MCF 10A (cell line): ENCODE measurements at regions not wholly inside any gene's neighbourhood (a gene's known extent, or its start where the extent isn't known, plus 50 kb on each side); places are given as distances from the start of the nearest gene placed in this dataset.

Experiments
- BruUV-seq: library from RNA; stranded (reverse); fragments of 400-500 nt; replicated peaks from 2 replicates; lab custom pipeline; 2021; lab: Mats Ljungman, UMichigan
- CTCF ChIA-PET: fragments of 300-600 bp; sonication (Branson Sonifier 250); formaldehyde crosslinking; extraction: SDS; loops from one replicate; lab custom pipeline; 2021; ENCODE audit warnings: antibody characterized with exemption, inconsistent platforms; lab: Yijun Ruan, JAX
- POLR2A ChIA-PET: fragments of 300-600, 350-650 bp; sonication (Branson Sonifier 250); formaldehyde crosslinking; extraction: SDS; loops from one replicate; lab custom pipeline; 2020; ENCODE audit warnings: antibody characterized with exemption, inconsistent platforms; lab: Yijun Ruan, JAX
- DNase-seq: peaks from one replicate; pipeline ENCODE4 v3.0.0-alpha.2; 2018; ENCODE audit not compliant: unreplicated experiment
- H3K27ac Mint-ChIP-seq: one replicate; pipeline ENCODE4 v1.8.0; 2022; ENCODE audit warnings: mild to moderate bottlenecking, low read depth, mixed read lengths; ENCODE audit not compliant: unreplicated experiment
- H3K27me3 Mint-ChIP-seq: one replicate; pipeline ENCODE4 v1.8.0; 2022; ENCODE audit warnings: mixed read lengths; ENCODE audit not compliant: insufficient read depth, unreplicated experiment
- H3K36me3 Mint-ChIP-seq: one replicate; pipeline ENCODE4 v1.8.0; 2022; ENCODE audit warnings: mild to moderate bottlenecking, moderate library complexity, mixed read lengths; ENCODE audit not compliant: insufficient read depth, unreplicated experiment
- H3K4me1 Mint-ChIP-seq: one replicate; pipeline ENCODE4 v1.8.0; 2022; ENCODE audit warnings: mixed read lengths; ENCODE audit not compliant: insufficient read depth, unreplicated experiment
- H3K4me3 Mint-ChIP-seq: one replicate; pipeline ENCODE4 v1.8.0; 2022; ENCODE audit warnings: mild to moderate bottlenecking, moderate library complexity, mixed read lengths; ENCODE audit not compliant: unreplicated experiment
- H3K9me3 Mint-ChIP-seq: one replicate; pipeline ENCODE4 v1.8.0; 2022; ENCODE audit warnings: mixed read lengths; ENCODE audit not compliant: unreplicated experiment
- CTCF ChIP-seq: fragments of 200-600 bp; IDR thresholded peaks from one replicate; pipeline ENCODE4 v1.8.0; 2022; ENCODE audit warnings: antibody characterized with exemption, mild to moderate bottlenecking; ENCODE audit not compliant: unreplicated experiment
- intact Hi-C: fragments of 100-400 bp; cut with micrococcal nuclease; formaldehyde crosslinking; loops from 2 replicates; pipeline ENCODE4 v1.14.1; 2022

GRCh38 chr18:52289392-52289791, 50.6 kb upstream of the DCC start:
- intact Hi-C loops = loop anchor here (5.0 kb wide), 2 partner anchors 602 to 1177 kb away; no protein-coding TSS in a partner anchor
- ChIA-PET POLR2A (no interaction called here), CTCF (interaction anchor here (0.6 to 2.8 kb wide), 22 partner anchors 9 to 1160 kb away, joined by 3 to 28 read pairs (median 4); partner anchors contain the start of gene DCC)
- Mint-ChIP-seq H3K9me3 (no peaks in the 10 kb centered on the region), H3K4me3 (no peak overlapping the region), H3K27ac (no peak overlapping the region), H3K36me3 (no peaks in the 10 kb centered on the region), H3K4me1 (no peaks in the 10 kb centered on the region), H3K27me3 (no peaks in the 10 kb centered on the region)
- no TSS peak for BruUV-seq
- TF ChIP-seq CTCF = no peak
- no peak for DNase-seq
